ENCODE measurements at regions not wholly inside any gene's neighbourhood (a gene's known extent, or its start where the extent isn't known, plus 50 kb on each side); places are given as distances from the start of the nearest gene placed in this dataset.

- H3K4me1 ChIP-seq (ENCODE audit: control insufficient read depth in 1 of 2, insufficient read depth in 2 of 2, low read length in 2 of 2) = peaks cover 0 to 3% of the 10 kb centered on the region in 2 donors
- H3K4me3 ChIP-seq (ENCODE audit: low read depth in 1 of 2, low read length in 2 of 2) = no peak overlapping the region
- no peak overlapping the region for H3K27ac ChIP-seq (ENCODE audit: low read length)
- peaks cover 4% of the 10 kb centered on the region in 2 donors for H3K9me3 ChIP-seq (ENCODE audit: control insufficient read depth in 1 of 2, low read length in 2 of 2)
- H3K36me3 ChIP-seq (ENCODE audit: control insufficient read depth in 1 of 2, insufficient read depth in 2 of 2, low read length in 2 of 2) = no peaks in the 10 kb centered on the region
- no peaks in the 10 kb centered on the region for H3K27me3 ChIP-seq (ENCODE audit: low read depth, low read length)
Observed at GRCh38 chr10:105681051-105681450, 1040.0 kb downstream of the SORCS3 start.

- no peak overlapping the region for H3K27ac ChIP-seq (ENCODE audit: low read length)
- peaks cover 0 to 3% of the 10 kb centered on the region in 2 donors for H3K4me1 ChIP-seq (ENCODE audit: control insufficient read depth in 1 of 2, insufficient read depth in 2 of 2, low read length in 2 of 2)
- H3K27me3 ChIP-seq (ENCODE audit: low read depth, low read length) = no peaks in the 10 kb centered on the region
- H3K9me3 ChIP-seq (ENCODE audit: control insufficient read depth in 1 of 2, low read length in 2 of 2) = peaks cover 4% of the 10 kb centered on the region in 2 donors
- no peaks in the 10 kb centered on the region for H3K36me3 ChIP-seq (ENCODE audit: control insufficient read depth in 1 of 2, insufficient read depth in 2 of 2, low read length in 2 of 2)
- H3K4me3 ChIP-seq (ENCODE audit: low read depth in 1 of 2, low read length in 2 of 2) = no peak overlapping the region
Observed at GRCh38 chr10:105679781-105680180, 1038.7 kb downstream of the SORCS3 start.

- no peaks in the 10 kb centered on the region for H3K36me3 ChIP-seq (ENCODE audit: control insufficient read depth in 1 of 2, insufficient read depth in 2 of 2, low read length in 2 of 2)
- no peak overlapping the region for H3K27ac ChIP-seq (ENCODE audit: low read length)
Observed at GRCh38 chr10:105675333-105675732, 1034.2 kb downstream of the SORCS3 start.

GRCh38 chr10:105674448-105674847 is 1033.4 kb downstream of the SORCS3 start:
- H3K4me1 ChIP-seq (ENCODE audit: control insufficient read depth in 1 of 2, insufficient read depth in 2 of 2, low read length in 2 of 2) = no peaks in the 10 kb centered on the region
- peaks cover 4% of the 10 kb centered on the region in 2 donors for H3K9me3 ChIP-seq (ENCODE audit: control insufficient read depth in 1 of 2, low read length in 2 of 2)
- H3K4me3 ChIP-seq (ENCODE audit: low read depth in 1 of 2, low read length in 2 of 2) = no peak overlapping the region
- no peaks in the 10 kb centered on the region for H3K27me3 ChIP-seq (ENCODE audit: low read depth, low read length)
- H3K27ac ChIP-seq (ENCODE audit: low read length) = no peak overlapping the region
- no peaks in the 10 kb centered on the region for H3K36me3 ChIP-seq (ENCODE audit: control insufficient read depth in 1 of 2, insufficient read depth in 2 of 2, low read length in 2 of 2)

More at GRCh38 chr10:105675333-105675732, 1034.2 kb downstream of the SORCS3 start:
- Histone ChIP-seq H3K4me1 (ENCODE audit: control insufficient read depth in 1 of 2, insufficient read depth in 2 of 2, low read length in 2 of 2) (peaks cover 0 to 2% of the 10 kb centered on the region in 2 donors), H3K9me3 (ENCODE audit: control insufficient read depth in 1 of 2, low read length in 2 of 2) (peaks cover 4% of the 10 kb centered on the region in 2 donors), H3K27me3 (ENCODE audit: low read depth, low read length) (no peaks in the 10 kb centered on the region), H3K4me3 (ENCODE audit: low read depth in 1 of 2, low read length in 2 of 2) (no peak overlapping the region)

- H3K4me1 ChIP-seq (ENCODE audit: control insufficient read depth in 1 of 2, insufficient read depth in 2 of 2, low read length in 2 of 2) = no peaks in the 10 kb centered on the region
- no peaks in the 10 kb centered on the region for H3K36me3 ChIP-seq (ENCODE audit: control insufficient read depth in 1 of 2, insufficient read depth in 2 of 2, low read length in 2 of 2)
- no peaks in the 10 kb centered on the region for H3K9me3 ChIP-seq (ENCODE audit: control insufficient read depth in 1 of 2, low read length in 2 of 2)
Observed at GRCh38 chr10:105658696-105659095, 1017.6 kb downstream of the SORCS3 start.

GRCh38 chr10:105656856-105657255 is 1015.8 kb downstream of the SORCS3 start:
- Histone ChIP-seq H3K4me3 (ENCODE audit: low read depth in 1 of 2, low read length in 2 of 2) (no peak overlapping the region), H3K27ac (ENCODE audit: low read length) (no peak overlapping the region), H3K27me3 (ENCODE audit: low read depth, low read length) (no peaks in the 10 kb centered on the region), H3K9me3 (ENCODE audit: control insufficient read depth in 1 of 2, low read length in 2 of 2) (no peaks in the 10 kb centered on the region), H3K4me1 (ENCODE audit: control insufficient read depth in 1 of 2, insufficient read depth in 2 of 2, low read length in 2 of 2) (no peaks in the 10 kb centered on the region), H3K36me3 (ENCODE audit: control insufficient read depth in 1 of 2, insufficient read depth in 2 of 2, low read length in 2 of 2) (no peaks in the 10 kb centered on the region)

More at GRCh38 chr10:105658696-105659095, 1017.6 kb downstream of the SORCS3 start:
- Histone ChIP-seq H3K27me3 (ENCODE audit: low read depth, low read length) (no peaks in the 10 kb centered on the region), H3K4me3 (ENCODE audit: low read depth in 1 of 2, low read length in 2 of 2) (no peak overlapping the region), H3K27ac (ENCODE audit: low read length) (no peak overlapping the region)

GRCh38 chr10:105650306-105650705 is 1009.2 kb downstream of the SORCS3 start:
- Histone ChIP-seq H3K36me3 (ENCODE audit: control insufficient read depth in 1 of 2, insufficient read depth in 2 of 2, low read length in 2 of 2) (no peaks in the 10 kb centered on the region), H3K4me1 (ENCODE audit: control insufficient read depth in 1 of 2, insufficient read depth in 2 of 2, low read length in 2 of 2) (no peaks in the 10 kb centered on the region), H3K9me3 (ENCODE audit: control insufficient read depth in 1 of 2, low read length in 2 of 2) (no peaks in the 10 kb centered on the region), H3K27ac (ENCODE audit: low read length) (no peak overlapping the region), H3K4me3 (ENCODE audit: low read depth in 1 of 2, low read length in 2 of 2) (no peak overlapping the region), H3K27me3 (ENCODE audit: low read depth, low read length) (no peaks in the 10 kb centered on the region)

GRCh38 chr10:105647354-105647753 is 1006.3 kb downstream of the SORCS3 start:
- no peaks in the 10 kb centered on the region for H3K4me1 ChIP-seq (ENCODE audit: control insufficient read depth in 1 of 2, insufficient read depth in 2 of 2, low read length in 2 of 2)
- no peak overlapping the region for H3K4me3 ChIP-seq (ENCODE audit: low read depth in 1 of 2, low read length in 2 of 2)
- no peaks in the 10 kb centered on the region for H3K36me3 ChIP-seq (ENCODE audit: control insufficient read depth in 1 of 2, insufficient read depth in 2 of 2, low read length in 2 of 2)
- no peak overlapping the region for H3K27ac ChIP-seq (ENCODE audit: low read length)
- no peaks in the 10 kb centered on the region for H3K9me3 ChIP-seq (ENCODE audit: control insufficient read depth in 1 of 2, low read length in 2 of 2)
- no peaks in the 10 kb centered on the region for H3K27me3 ChIP-seq (ENCODE audit: low read depth, low read length)

- H3K27ac ChIP-seq (ENCODE audit: low read length) = no peak overlapping the region
- H3K4me3 ChIP-seq (ENCODE audit: low read depth in 1 of 2, low read length in 2 of 2) = no peak overlapping the region
- H3K27me3 ChIP-seq (ENCODE audit: low read depth, low read length) = no peaks in the 10 kb centered on the region
Observed at GRCh38 chr10:105644978-105645377, 1003.9 kb downstream of the SORCS3 start.

GRCh38 chr10:105644559-105644958 is 1003.5 kb downstream of the SORCS3 start:
- H3K36me3 ChIP-seq (ENCODE audit: control insufficient read depth in 1 of 2, insufficient read depth in 2 of 2, low read length in 2 of 2) = no peaks in the 10 kb centered on the region
- H3K27me3 ChIP-seq (ENCODE audit: low read depth, low read length) = no peaks in the 10 kb centered on the region
- no peak overlapping the region for H3K27ac ChIP-seq (ENCODE audit: low read length)
- no peak overlapping the region for H3K4me3 ChIP-seq (ENCODE audit: low read depth in 1 of 2, low read length in 2 of 2)
- no peaks in the 10 kb centered on the region for H3K9me3 ChIP-seq (ENCODE audit: control insufficient read depth in 1 of 2, low read length in 2 of 2)
- no peaks in the 10 kb centered on the region for H3K4me1 ChIP-seq (ENCODE audit: control insufficient read depth in 1 of 2, insufficient read depth in 2 of 2, low read length in 2 of 2)

More at GRCh38 chr10:105644978-105645377, 1003.9 kb downstream of the SORCS3 start:
- H3K4me1 ChIP-seq (ENCODE audit: control insufficient read depth in 1 of 2, insufficient read depth in 2 of 2, low read length in 2 of 2) = no peaks in the 10 kb centered on the region
- no peaks in the 10 kb centered on the region for H3K36me3 ChIP-seq (ENCODE audit: control insufficient read depth in 1 of 2, insufficient read depth in 2 of 2, low read length in 2 of 2)
- no peaks in the 10 kb centered on the region for H3K9me3 ChIP-seq (ENCODE audit: control insufficient read depth in 1 of 2, low read length in 2 of 2)

GRCh38 chr10:105644091-105644490 is 1003.0 kb downstream of the SORCS3 start:
- no peaks in the 10 kb centered on the region for H3K36me3 ChIP-seq (ENCODE audit: control insufficient read depth in 1 of 2, insufficient read depth in 2 of 2, low read length in 2 of 2)
- no peaks in the 10 kb centered on the region for H3K4me1 ChIP-seq (ENCODE audit: control insufficient read depth in 1 of 2, insufficient read depth in 2 of 2, low read length in 2 of 2)
- H3K27ac ChIP-seq (ENCODE audit: low read length) = no peak overlapping the region

GRCh38 chr10:105643660-105644059 is 1002.6 kb downstream of the SORCS3 start:
- no peaks in the 10 kb centered on the region for H3K9me3 ChIP-seq (ENCODE audit: control insufficient read depth in 1 of 2, low read length in 2 of 2)
- H3K36me3 ChIP-seq (ENCODE audit: control insufficient read depth in 1 of 2, insufficient read depth in 2 of 2, low read length in 2 of 2) = no peaks in the 10 kb centered on the region
- H3K4me1 ChIP-seq (ENCODE audit: control insufficient read depth in 1 of 2, insufficient read depth in 2 of 2, low read length in 2 of 2) = no peaks in the 10 kb centered on the region
- H3K27me3 ChIP-seq (ENCODE audit: low read depth, low read length) = no peaks in the 10 kb centered on the region
- no peak overlapping the region for H3K27ac ChIP-seq (ENCODE audit: low read length)
- H3K4me3 ChIP-seq (ENCODE audit: low read depth in 1 of 2, low read length in 2 of 2) = no peak overlapping the region

More at GRCh38 chr10:105644091-105644490, 1003.0 kb downstream of the SORCS3 start:
- no peak overlapping the region for H3K4me3 ChIP-seq (ENCODE audit: low read depth in 1 of 2, low read length in 2 of 2)
- no peaks in the 10 kb centered on the region for H3K9me3 ChIP-seq (ENCODE audit: control insufficient read depth in 1 of 2, low read length in 2 of 2)
- H3K27me3 ChIP-seq (ENCODE audit: low read depth, low read length) = no peaks in the 10 kb centered on the region
